ENCODE measurements at regions not wholly inside any gene's neighbourhood (a gene's known extent, or its start where the extent isn't known, plus 50 kb on each side); places are given as distances from the start of the nearest gene placed in this dataset.

DNA sequence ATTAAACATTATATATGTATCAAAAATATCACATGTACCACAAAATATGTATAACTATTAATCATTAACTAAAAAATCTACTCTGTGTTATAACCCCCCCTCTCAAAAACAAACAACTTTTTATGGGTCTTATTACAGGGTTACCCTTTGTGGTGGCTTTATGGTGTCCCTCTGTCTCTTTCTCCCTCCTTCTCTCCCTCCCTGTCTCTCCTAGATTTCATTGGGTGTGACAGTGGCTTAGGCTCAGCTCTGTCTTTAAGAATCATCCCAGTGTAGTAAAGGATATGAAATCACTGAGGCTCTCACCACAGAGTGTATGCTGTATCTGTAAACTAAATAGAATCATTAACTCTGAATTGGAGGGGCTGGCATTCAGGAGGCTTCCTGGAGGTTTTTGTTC, 93.7 kb downstream of the TDRD15 start:
- TF ChIP-seq EZH2 (IDR thresholded peaks at IDR 0.05): no peak
- TF ChIP-seq POLR2AphosphoS5 (IDR thresholded peaks at IDR 0.05; ENCODE audit: borderline replicate concordance, low read depth, low read length): no peak
- TF ChIP-seq FOXP2 (optimal IDR thresholded peaks at IDR 0.05; ENCODE audit: control extremely low read depth, extremely low read length, insufficient read depth): no peak

Measured in SK-N-MC (cell line).